HG03460 (cell line): ENCODE measurements at regions not wholly inside any gene's neighbourhood (a gene's known extent, or its start where the extent isn't known, plus 50 kb on each side); places are given as distances from the start of the nearest gene placed in this dataset.
"Not testable (repeated sequence)": the region's sequence is repeated elsewhere in the genome, so short reads cannot be mapped to it uniquely, and the experiment has no call there.

Experiments
- ATAC-seq: cut with Tn5 transposase; IDR thresholded peaks from one replicate; pipeline ENCODE4 v1.9.1; 2021; ENCODE audit not compliant: unreplicated experiment

GRCh38 chr7:68125168-68125567, 1128.5 kb downstream of the TYW1 start:
- no peak for ATAC-seq

- ATAC-seq = no peak
Observed at GRCh38 chr7:68133045-68133444, 1136.4 kb downstream of the TYW1 start.

- ATAC-seq = no peak
Observed at GRCh38 chr7:68143345-68143744, 1146.7 kb downstream of the TYW1 start.

- ATAC-seq = no peak
Observed at GRCh38 chr7:68146983-68147382, 1150.3 kb downstream of the TYW1 start.

GRCh38 chr7:68147614-68148238, 1151.1 kb downstream of the TYW1 start:
- ATAC-seq = no peak

DNA sequence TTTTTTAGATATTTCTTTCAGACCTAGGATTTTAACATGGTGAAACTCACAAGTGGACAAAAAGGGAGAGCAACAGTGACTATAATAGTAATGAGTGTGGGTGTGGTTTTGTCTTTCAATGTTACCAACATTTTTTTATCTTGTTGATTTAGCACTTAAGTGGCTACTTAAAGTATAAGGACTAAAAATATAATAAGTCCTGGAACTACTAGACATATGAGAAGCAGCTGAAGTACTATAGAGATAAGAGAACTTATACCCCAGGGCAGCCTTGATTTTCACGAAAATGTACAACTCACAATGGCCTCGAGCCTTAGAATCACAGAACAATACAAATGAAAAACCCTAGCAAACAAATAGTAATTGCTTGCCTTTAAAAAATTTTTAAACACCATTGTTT, 1151.8 kb downstream of the TYW1 start:
- ATAC-seq = no peak

- ATAC-seq = no peak
Observed at GRCh38 chr7:68152205-68152604, 1155.6 kb downstream of the TYW1 start.

DNA sequence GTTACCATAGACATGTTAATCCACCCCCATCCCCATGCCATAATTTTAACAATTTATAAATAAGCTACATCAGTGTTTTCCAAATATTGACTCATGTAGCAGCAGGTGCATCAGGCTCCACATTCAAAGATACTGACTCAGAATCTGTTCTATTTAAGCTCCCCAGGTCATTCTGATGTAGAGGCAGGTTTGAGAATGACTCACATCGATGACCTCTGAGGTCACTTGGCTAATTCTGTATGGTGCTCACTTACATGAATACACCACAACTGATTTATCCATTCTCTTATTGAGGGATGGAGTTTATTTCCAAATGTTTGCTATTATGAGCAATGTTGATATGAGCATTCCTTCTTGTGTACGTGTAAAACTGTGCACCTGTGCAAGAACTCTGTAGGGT, 1159.0 kb downstream of the TYW1 start:
- no peak for ATAC-seq

GRCh38 chr7:68158686-68159295, 1162.2 kb downstream of the TYW1 start:
- ATAC-seq = no peak

DNA sequence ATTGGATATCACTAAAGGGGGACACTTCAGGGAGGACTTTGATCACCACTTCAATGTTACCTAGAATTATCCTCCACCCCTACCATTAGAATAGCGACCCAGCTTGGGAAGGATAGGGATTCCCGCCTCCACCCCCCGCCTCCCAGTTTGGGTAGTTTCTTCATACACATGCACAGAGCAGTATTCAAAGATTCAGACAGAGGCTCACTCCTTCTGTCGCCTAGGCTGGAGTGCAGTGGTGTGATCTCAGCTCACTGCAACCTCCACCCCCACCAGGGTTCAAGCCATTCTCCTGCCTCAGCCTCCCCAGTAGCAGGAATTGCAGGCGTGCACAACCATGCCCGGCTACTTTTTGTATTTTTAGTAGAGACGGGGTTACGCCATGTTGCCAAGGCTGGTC, 1166.1 kb downstream of the TYW1 start:
- no peak for ATAC-seq

GRCh38 chr7:68166525-68166924, 1169.9 kb downstream of the TYW1 start:
- no peak for ATAC-seq

GRCh38 chr7:68173513-68173912, 1176.9 kb downstream of the TYW1 start:
- ATAC-seq = no peak

GRCh38 chr7:68176974-68177373, 1180.3 kb downstream of the TYW1 start:
- no peak for ATAC-seq

DNA sequence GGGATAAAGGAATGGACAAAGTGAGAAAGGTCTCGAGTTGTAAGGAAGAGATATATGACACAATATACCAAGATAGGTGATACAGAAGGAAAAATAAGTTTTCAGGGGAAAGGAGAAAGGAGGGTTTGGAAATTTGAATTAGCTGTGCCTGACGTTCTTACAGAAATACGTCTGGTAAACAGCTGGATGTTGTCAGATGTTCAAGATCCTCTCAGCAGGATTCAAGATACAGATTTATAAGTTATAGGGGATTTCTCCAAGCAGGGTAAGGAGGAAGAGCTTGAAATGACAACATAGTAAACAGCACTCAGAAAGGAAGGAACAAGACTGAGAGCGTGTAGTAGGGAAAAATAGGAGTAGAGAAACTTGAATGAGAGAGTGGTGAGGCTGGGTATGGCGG, 1184.1 kb downstream of the TYW1 start:
- no peak for ATAC-seq

GRCh38 chr7:68183176-68183575, 1186.5 kb downstream of the TYW1 start:
- ATAC-seq = no peak

GRCh38 chr7:68185631-68186456, 1189.2 kb downstream of the TYW1 start:
- ATAC-seq = no peak

GRCh38 chr7:68187532-68187931, 1190.9 kb downstream of the TYW1 start:
- no peak for ATAC-seq

- ATAC-seq = no peak
Observed at GRCh38 chr7:68192941-68193340, 1196.3 kb downstream of the TYW1 start.

- not testable (repeated sequence) for ATAC-seq
Observed at GRCh38 chr7:68195642-68196041, 1199.0 kb downstream of the TYW1 start.

- no peak for ATAC-seq
Observed at GRCh38 chr7:68200051-68200670, 1203.5 kb downstream of the TYW1 start.

DNA sequence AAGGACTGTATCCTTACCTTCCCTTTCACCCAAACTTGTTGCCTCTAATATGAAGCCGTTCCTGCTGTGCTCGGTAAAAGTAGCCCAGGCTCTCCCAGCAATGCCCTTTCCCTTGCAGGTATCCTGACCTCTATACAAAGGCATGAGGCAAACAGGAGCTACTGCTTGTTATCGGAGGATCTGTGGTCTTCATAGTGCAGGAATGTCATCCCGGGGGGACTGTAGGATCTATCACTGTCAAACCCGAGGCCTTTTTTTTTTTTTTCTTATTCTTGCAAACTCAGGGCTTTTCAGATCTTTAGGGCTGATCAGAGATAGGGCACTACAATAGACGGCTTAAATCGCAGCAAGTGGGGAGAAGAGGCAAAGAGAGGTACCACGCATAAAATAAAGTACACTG, 1206.6 kb downstream of the TYW1 start:
- no peak for ATAC-seq

- ATAC-seq = no peak
Observed at GRCh38 chr7:68205826-68206225, 1209.2 kb downstream of the TYW1 start.
